H9 (cell line): ENCODE measurements at regions not wholly inside any gene's neighbourhood (a gene's known extent, or its start where the extent isn't known, plus 50 kb on each side); places are given as distances from the start of the nearest gene placed in this dataset.

ENCODE experiments used
- DNase-seq: peaks from one replicate; pipeline ENCODE4 v3.0.0-alpha.2; 2017
- H2AFZ ChIP-seq: one replicate; pipeline ENCODE4 v1.6.1; 2013; ENCODE audit warnings: mild to moderate bottlenecking, low read length, control low read depth, moderate library complexity
- H2AK5ac ChIP-seq: 2 replicates; pipeline ENCODE4 v1.6.1; 2013; ENCODE audit warnings: low read length, control low read depth, mixed read lengths; ENCODE audit not compliant: insufficient read length
- H2BK120ac ChIP-seq: one replicate; pipeline ENCODE4 v1.6.1; 2013; ENCODE audit warnings: low read depth, mild to moderate bottlenecking, low read length, control low read depth, inconsistent platforms; ENCODE audit not compliant: poor library complexity, severe bottlenecking
- H2BK12ac ChIP-seq: 2 replicates; pipeline ENCODE4 v1.6.1; 2013; ENCODE audit warnings: low read length, control low read depth, mixed read lengths, low read depth; ENCODE audit not compliant: insufficient read length
- H2BK15ac ChIP-seq: 2 replicates; pipeline ENCODE4 v1.6.1; 2013; ENCODE audit warnings: low read depth, low read length, control low read depth
- H2BK20ac ChIP-seq: one replicate; pipeline ENCODE4 v1.6.1; 2013; ENCODE audit warnings: low read depth, mild to moderate bottlenecking, low read length, control low read depth, inconsistent platforms; ENCODE audit not compliant: poor library complexity, severe bottlenecking
- H2BK5ac ChIP-seq: 2 replicates; pipeline ENCODE4 v1.6.1; 2013; ENCODE audit warnings: low read length, control low read depth, mixed read lengths; ENCODE audit not compliant: insufficient read length
- H3K14ac ChIP-seq: 2 replicates; pipeline ENCODE4 v1.6.1; 2013; ENCODE audit warnings: low read length, control low read depth; ENCODE audit not compliant: insufficient read depth
- H3K18ac ChIP-seq: 2 replicates; pipeline ENCODE4 v1.6.1; 2013; ENCODE audit warnings: low read depth, mild to moderate bottlenecking, mixed read lengths, low read length, control low read depth; ENCODE audit not compliant: insufficient read length
- H3K23ac ChIP-seq: 2 replicates; pipeline ENCODE4 v1.6.1; 2013; ENCODE audit warnings: low read length, control low read depth, mixed read lengths, low read depth; ENCODE audit not compliant: insufficient read length
- H3K23me2 ChIP-seq: 2 replicates; pipeline ENCODE4 v1.6.1; 2013; ENCODE audit warnings: low read depth, mild to moderate bottlenecking, mixed read lengths, low read length, control low read depth; ENCODE audit not compliant: insufficient read length, poor library complexity, severe bottlenecking
- H3K27ac ChIP-seq: 2 replicates; pipeline ENCODE4 v1.5.1; 2013; ENCODE audit warnings: low read length, control low read depth, mixed read lengths, low read depth; ENCODE audit not compliant: insufficient read length
- H3K27me3 ChIP-seq: 2 replicates; pipeline ENCODE4 v1.6.1; 2013; ENCODE audit warnings: low read length, control low read depth, inconsistent platforms; ENCODE audit not compliant: insufficient read depth
- H3K4ac ChIP-seq: 2 replicates; pipeline ENCODE4 v1.6.1; 2013; ENCODE audit warnings: low read depth, mild to moderate bottlenecking, control low read depth, inconsistent platforms, low read length, moderate library complexity
- H3K4me1 ChIP-seq: 2 replicates; pipeline ENCODE4 v1.6.1; 2013; ENCODE audit warnings: low read length, control low read depth, inconsistent platforms; ENCODE audit not compliant: insufficient read depth
- H3K4me2 ChIP-seq: 2 replicates; pipeline ENCODE4 v1.6.1; 2013; ENCODE audit warnings: low read length, control low read depth, mixed read lengths; ENCODE audit not compliant: insufficient read length, insufficient read depth
- H3K56ac ChIP-seq: 2 replicates; pipeline ENCODE4 v1.6.1; 2013; ENCODE audit warnings: low read depth, mild to moderate bottlenecking, mixed read lengths, low read length, control low read depth; ENCODE audit not compliant: insufficient read length
- H3K79me1 ChIP-seq: 2 replicates; pipeline ENCODE4 v1.6.1; 2013; ENCODE audit warnings: low read depth, mild to moderate bottlenecking, moderate library complexity, low read length, control low read depth, inconsistent platforms; ENCODE audit not compliant: insufficient read depth, poor library complexity, severe bottlenecking
- H3K79me2 ChIP-seq: 2 replicates; pipeline ENCODE4 v1.6.1; 2013; ENCODE audit warnings: low read length, control low read depth, inconsistent platforms; ENCODE audit not compliant: insufficient read depth
- H3K9ac ChIP-seq: 2 replicates; pipeline ENCODE4 v1.6.1; 2013; ENCODE audit warnings: low read length, control low read depth, mixed read lengths; ENCODE audit not compliant: insufficient read length; ENCODE audit errors: extremely low read depth
- H3K9me3 ChIP-seq: one replicate; pipeline ENCODE4 v1.6.1; 2013; ENCODE audit warnings: low read depth, low read length, inconsistent platforms; ENCODE audit not compliant: control insufficient read depth
- H3T11ph ChIP-seq: one replicate; pipeline ENCODE4 v1.6.1; 2013; ENCODE audit warnings: mild to moderate bottlenecking, low read length, control low read depth, inconsistent platforms
- H4K20me1 ChIP-seq: one replicate; pipeline ENCODE4 v1.6.1; 2013; ENCODE audit not compliant: control insufficient read depth, insufficient read length, insufficient read depth
- H4K5ac ChIP-seq: 2 replicates; pipeline ENCODE4 v1.6.1; 2013; ENCODE audit warnings: low read depth, mild to moderate bottlenecking, mixed read lengths, low read length, control low read depth; ENCODE audit not compliant: insufficient read length
- H4K8ac ChIP-seq: replicated peaks from 2 replicates; pipeline ENCODE4 v1.6.1; 2013; ENCODE audit warnings: low read length, control low read depth, mixed read lengths, low read depth; ENCODE audit not compliant: insufficient read length
- H4K91ac ChIP-seq: 2 replicates; pipeline ENCODE4 v1.6.1; 2013; ENCODE audit warnings: low read depth, mild to moderate bottlenecking, moderate library complexity, mixed read lengths, low read length, control low read depth; ENCODE audit not compliant: insufficient read length
- H3K27ac Mint-ChIP-seq, 3 experiments: 2 replicates in 2 of 3; 3 replicates in 1 of 3; pipeline ENCODE4 v1.8.0; 2020 to 2021; ENCODE audit warnings: mixed read lengths in 3 of 3, mild to moderate bottlenecking in 1 of 3, moderate library complexity in 1 of 3
- H3K27me3 Mint-ChIP-seq: 2 replicates; pipeline ENCODE4 v1.8.0; 2021; ENCODE audit warnings: low read depth, mild to moderate bottlenecking, moderate library complexity, mixed read lengths
- H3K36me3 Mint-ChIP-seq, 3 experiments: 2 replicates in 2 of 3; 3 replicates in 1 of 3; pipeline ENCODE4 v1.8.0; 2020 to 2021; ENCODE audit warnings: low read depth in 3 of 3, mixed read lengths in 3 of 3; ENCODE audit not compliant: insufficient read depth in 1 of 3
- H3K4me1 Mint-ChIP-seq, 2 experiments: 2 replicates each; pipeline ENCODE4 v1.8.0; 2020; ENCODE audit warnings: mixed read lengths in 2 of 2
- H3K4me3 Mint-ChIP-seq, 2 experiments: 2 replicates in 1 of 2; 3 replicates in 1 of 2; pipeline ENCODE4 v1.8.0; 2020 to 2021; ENCODE audit warnings: mild to moderate bottlenecking in 2 of 2, mixed read lengths in 2 of 2, moderate library complexity in 1 of 2
- H3K9me3 Mint-ChIP-seq, 2 experiments: 2 replicates in 1 of 2; 3 replicates in 1 of 2; pipeline ENCODE4 v1.8.0; 2020; ENCODE audit warnings: mild to moderate bottlenecking in 2 of 2, mixed read lengths in 2 of 2, moderate library complexity in 1 of 2
- CTCF ChIP-seq: fragments of 200-600 bp; sonication (generic); conservative IDR thresholded peaks from 3 replicates; pipeline ENCODE4 v1.8.0; 2021; ENCODE audit warnings: antibody characterized with exemption, mild to moderate bottlenecking
- WGBS: extraction: QIAGEN DNeasy Blood & Tissue Kit; methylation state at CpG from one replicate; pipeline ENCODE4 v1.1.7; 2013; ENCODE audit warnings: missing lambda C conversion rate, low lambda C conversion rate, mixed read lengths; ENCODE audit not compliant: insufficient read length; ENCODE audit errors: extremely low coverage; 5-methylcytosine and 5-hydroxymethylcytosine counted together

- Histone ChIP-seq H4K5ac (no peak overlapping the region), H3K14ac (no peak overlapping the region), H3K56ac (no peak overlapping the region), H3K4ac (no peak overlapping the region), H3K79me2 (no peaks in the 10 kb centered on the region), H2AK5ac (no peak overlapping the region), H3K18ac (no peak overlapping the region), H2BK20ac (no peak overlapping the region), H4K8ac (no peak overlapping the region), H2BK120ac (no peak overlapping the region), H3K23ac (no peak overlapping the region), H2AFZ (no peak overlapping the region), H2BK15ac (no peak overlapping the region), H3T11ph (no peak overlapping the region), H2BK5ac (no peak overlapping the region), H4K91ac (no peak overlapping the region), H3K27ac (no peak overlapping the region), H2BK12ac (no peak overlapping the region), H3K23me2 (no peaks in the 10 kb centered on the region), H4K20me1 (no peaks in the 10 kb centered on the region), H3K4me1 (no peaks in the 10 kb centered on the region), H3K27me3 (no peaks in the 10 kb centered on the region), H3K79me1 (no peaks in the 10 kb centered on the region), H3K9ac (no peak overlapping the region), H3K9me3 (no peaks in the 10 kb centered on the region), H3K4me2 (no peak overlapping the region)
- Mint-ChIP-seq H3K27ac (no peak overlapping the region), H3K4me1 (no peaks in the 10 kb centered on the region), H3K27me3 (no peaks in the 10 kb centered on the region), H3K4me3 (no peak overlapping the region), H3K9me3 (no peaks in the 10 kb centered on the region), H3K36me3 (no peaks in the 10 kb centered on the region)
- DNase-seq: no peak
- no peak for TF ChIP-seq CTCF
- WGBS: no CpG with 5 or more reads among the region's 2 CpGs
Measured at GRCh38 chr3:177976241-177976640, 560.0 kb upstream of the KCNMB2 start.
